OCI-LY7 (cell line): ENCODE measurements at regions not wholly inside any gene's neighbourhood (a gene's known extent, or its start where the extent isn't known, plus 50 kb on each side); places are given as distances from the start of the nearest gene placed in this dataset.

Source experiments
- BruUV-seq: library from RNA; stranded (reverse); fragments of 400-500 nt; replicated peaks from 2 replicates; lab custom pipeline; 2021; lab: Mats Ljungman, UMichigan
- CTCF ChIA-PET: fragments of 300-600 bp; sonication (Branson Sonifier 250); formaldehyde crosslinking; loops from one replicate; lab custom pipeline; 2022; ENCODE audit warnings: antibody characterized with exemption; ENCODE audit not compliant: unreplicated experiment; lab: Charles Lee
- POLR2A ChIA-PET: fragments of 300-600 bp; sonication (Branson Sonifier 250); formaldehyde crosslinking; loops from one replicate; lab custom pipeline; 2022; ENCODE audit warnings: antibody characterized with exemption; lab: Charles Lee
- DNase-seq: peaks from one replicate; pipeline ENCODE4 v3.0.0-alpha.2; 2015; ENCODE audit warnings: low spot score
- H2AFZ ChIP-seq: fragments of 200-600 bp; sonication (generic), shearing (Covaris generic); 2 replicates; pipeline ENCODE4 v1.6.1; 2014; ENCODE audit warnings: mild to moderate bottlenecking, antibody characterized with exemption, low read length, moderate library complexity
- H3K27ac ChIP-seq: fragments of 200-600 bp; sonication (generic); 2 replicates; pipeline ENCODE4 v1.5.1; 2014; ENCODE audit warnings: mixed run types, low read depth, mild to moderate bottlenecking, moderate library complexity, low read length, inconsistent platforms; ENCODE audit not compliant: poor library complexity, severe bottlenecking
- H3K36me3 ChIP-seq: fragments of 200-600 bp; sonication (generic); 2 replicates; pipeline ENCODE4 v1.6.1; 2014; ENCODE audit warnings: mild to moderate bottlenecking, antibody characterized with exemption, low read length, moderate library complexity, mixed read lengths; ENCODE audit not compliant: insufficient read depth
- H3K4me1 ChIP-seq: fragments of 200-600 bp; sonication (generic); 2 replicates; pipeline ENCODE4 v1.5.1; 2014; ENCODE audit warnings: mild to moderate bottlenecking, low read length; ENCODE audit not compliant: insufficient read depth, poor library complexity, severe bottlenecking
- H3K4me2 ChIP-seq: fragments of 200-600 bp; sonication (generic); 2 replicates; pipeline ENCODE4 v1.6.1; 2014; ENCODE audit warnings: mild to moderate bottlenecking, low read length
- H3K4me3 ChIP-seq: fragments of 200-600 bp; sonication (generic); 2 replicates; pipeline ENCODE4 v1.5.1; 2014; ENCODE audit warnings: mild to moderate bottlenecking, low read depth, low read length; ENCODE audit not compliant: poor library complexity, severe bottlenecking
- H3K79me2 ChIP-seq: fragments of 200-600 bp; sonication (generic); 2 replicates; pipeline ENCODE4 v1.6.1; 2016; ENCODE audit warnings: low read depth, mild to moderate bottlenecking, low read length, moderate library complexity, mixed read lengths; ENCODE audit not compliant: insufficient read depth
- H3K9me2 ChIP-seq: fragments of 200-600 bp; sonication (generic); 2 replicates; pipeline ENCODE4 v1.6.1; 2016; ENCODE audit warnings: mild to moderate bottlenecking, low read length, mixed read lengths; ENCODE audit not compliant: insufficient read depth
- H3K9me3 ChIP-seq: fragments of 200-600 bp; sonication (generic); 2 replicates; pipeline ENCODE4 v1.6.1; 2014; ENCODE audit warnings: mild to moderate bottlenecking, mixed run types, low read length, mixed read lengths
- H4K20me1 ChIP-seq: fragments of 200-600 bp; sonication (generic); 2 replicates; pipeline ENCODE4 v1.6.1; 2014; ENCODE audit warnings: mild to moderate bottlenecking, antibody characterized with exemption, low read length, moderate library complexity, mixed read lengths; ENCODE audit not compliant: insufficient read depth
- CTCF ChIP-seq: fragments of 200-600 bp; sonication (generic); conservative IDR thresholded peaks from 2 replicates; pipeline ENCODE4 v1.5.1; 2014; ENCODE audit warnings: mild to moderate bottlenecking, antibody characterized with exemption, low read length, moderate library complexity, mixed read lengths
- EZH2phosphoT487 ChIP-seq: fragments of 200-600 bp; sonication (generic); IDR thresholded peaks from 2 replicates; pipeline ENCODE4 v1.6.1; 2018; ENCODE audit warnings: low read depth, borderline replicate concordance, mild to moderate bottlenecking, mixed run types, antibody characterized with exemption, low read length, moderate library complexity, mixed read lengths
- intact Hi-C: fragments of 100-400 bp; cut with micrococcal nuclease; formaldehyde crosslinking; loops from one replicate; pipeline ENCODE4 v1.10.0; 2022; ENCODE audit not compliant: unreplicated experiment

- no peaks in the 10 kb centered on the region for H3K9me3 ChIP-seq
- POLR2A ChIA-PET: no interaction called here
- CTCF ChIA-PET: no interaction called here
- no peak overlapping the region for H2AFZ ChIP-seq
- BruUV-seq: no TSS peak
- H3K4me2 ChIP-seq: no peak overlapping the region
- no peak overlapping the region for H3K27ac ChIP-seq
- no peak overlapping the region for H3K4me3 ChIP-seq
- no peak for TF ChIP-seq EZH2phosphoT487
- no peak for TF ChIP-seq CTCF
- DNase-seq: no peak
- H4K20me1 ChIP-seq: no peaks in the 10 kb centered on the region
- intact Hi-C loops: no loop called here
- H3K9me2 ChIP-seq: no peaks in the 10 kb centered on the region
- no peaks in the 10 kb centered on the region for H3K4me1 ChIP-seq
- no peaks in the 10 kb centered on the region for H3K79me2 ChIP-seq
- H3K36me3 ChIP-seq: no peaks in the 10 kb centered on the region
These were observed 463.9 kb upstream of the CXADR start for GRCh38 chr21:17048974-17049373.

- intact Hi-C loops: no loop called here
These were observed 462.7 kb upstream of the CXADR start for GRCh38 chr21:17050156-17050555.

More at GRCh38 chr21:17050156-17050555, 462.7 kb upstream of the CXADR start:
- Histone ChIP-seq H3K36me3 (no peaks in the 10 kb centered on the region), H3K27ac (no peak overlapping the region), H3K4me3 (no peak overlapping the region), H3K4me2 (no peak overlapping the region), H4K20me1 (no peaks in the 10 kb centered on the region), H3K9me3 (no peaks in the 10 kb centered on the region), H3K9me2 (no peaks in the 10 kb centered on the region), H3K4me1 (no peaks in the 10 kb centered on the region), H2AFZ (no peak overlapping the region), H3K79me2 (no peaks in the 10 kb centered on the region)
- CTCF ChIA-PET: no interaction called here
- TF ChIP-seq EZH2phosphoT487: no peak
- TF ChIP-seq CTCF: no peak
- no peak for DNase-seq
- POLR2A ChIA-PET: interaction anchor here (0.7 kb wide), 2 partner anchors 169 to 386 kb away, joined by 3 to 4 read pairs; no protein-coding TSS in a partner anchor
- BruUV-seq: no TSS peak
